CD14-positive monocyte (primary cell): ENCODE measurements at regions not wholly inside any gene's neighbourhood (a gene's known extent, or its start where the extent isn't known, plus 50 kb on each side); places are given as distances from the start of the nearest gene placed in this dataset.

Experiments
- DNase-seq, 3 donors: peaks; one replicate each; pipeline ENCODE4 v3.0.0-alpha.2; 2011 to 2022
- H2AFZ ChIP-seq: 2 replicates; pipeline ENCODE4 v1.6.0; 2012; ENCODE audit warnings: mild to moderate bottlenecking, low read depth, low read length, inconsistent platforms; ENCODE audit not compliant: insufficient read depth, poor library complexity, severe bottlenecking
- H3K27ac ChIP-seq, 2 donors: 1 replicate in 1 of 2; 2 replicates in 1 of 2; pipeline ENCODE4 v1.5.1; 2012 to 2013; ENCODE audit warnings: low read length in 2 of 2, control low read depth in 1 of 2, inconsistent platforms in 1 of 2, low read depth in 1 of 2, mild to moderate bottlenecking in 1 of 2
- H3K27me3 ChIP-seq, 2 donors: one replicate each; pipeline versions ENCODE4 v1.6.0 to v1.6.1; 2011 to 2013; ENCODE audit warnings: low read length in 2 of 2; ENCODE audit not compliant: control insufficient read depth in 2 of 2, insufficient read depth in 2 of 2
- H3K36me3 ChIP-seq, 2 donors: replicated peaks in 1 of 2; 1 replicate in 1 of 2; 2 replicates in 1 of 2; pipeline versions ENCODE4 v1.5.1 to v1.6.1; 2012 to 2013; ENCODE audit warnings: low read length in 2 of 2, control low read depth in 1 of 2, inconsistent platforms in 1 of 2, mild to moderate bottlenecking in 1 of 2; ENCODE audit not compliant: insufficient read depth in 2 of 2, control insufficient read depth in 1 of 2
- H3K4me1 ChIP-seq, 2 donors: 1 replicate in 1 of 2; 2 replicates in 1 of 2; pipeline versions ENCODE4 v1.5.1 to v1.6.1; 2012 to 2013; ENCODE audit warnings: low read length in 2 of 2, control low read depth in 1 of 2, inconsistent platforms in 1 of 2, mild to moderate bottlenecking in 1 of 2, moderate library complexity in 1 of 2; ENCODE audit not compliant: insufficient read depth in 2 of 2, control insufficient read depth in 1 of 2
- H3K4me2 ChIP-seq: replicated peaks from 2 replicates; pipeline ENCODE3; 2012; ENCODE audit warnings: low read length, moderate library complexity, mild to moderate bottlenecking; ENCODE audit not compliant: poor library complexity, severe bottlenecking; ENCODE audit errors: extremely low read depth
- H3K4me3 ChIP-seq, 3 experiments: fragments of 200-600 bp in 1 of 3; sonication (generic) in 1 of 3; replicated peaks in 1 of 3; 1 replicate in 2 of 3; 2 replicates in 1 of 3; pipeline ENCODE4 v1.5.1; 2011 to 2013; ENCODE audit warnings: low read length in 3 of 3, mild to moderate bottlenecking in 3 of 3, control low read depth in 2 of 3, low read depth in 2 of 3, inconsistent platforms in 1 of 3, moderate library complexity in 1 of 3
- H3K79me2 ChIP-seq: 2 replicates; pipeline ENCODE4 v1.6.0; 2012; ENCODE audit warnings: mild to moderate bottlenecking, control low read depth, inconsistent platforms, low read length, moderate library complexity; ENCODE audit not compliant: insufficient read depth
- H3K9ac ChIP-seq: 2 replicates; pipeline ENCODE4 v1.6.0; 2017; ENCODE audit warnings: low read length, mild to moderate bottlenecking; ENCODE audit not compliant: insufficient read depth, poor library complexity, severe bottlenecking
- H3K9me3 ChIP-seq, 2 donors: replicated peaks in 1 of 2; 1 replicate in 1 of 2; 2 replicates in 1 of 2; pipeline versions ENCODE4 v1.5.1 to v1.6.1; 2012 to 2013; ENCODE audit warnings: low read length in 2 of 2, control low read depth in 1 of 2; ENCODE audit not compliant: control insufficient read depth in 1 of 2, insufficient read depth in 1 of 2
- H4K20me1 ChIP-seq: 2 replicates; pipeline ENCODE4 v1.6.0; 2012; ENCODE audit warnings: mild to moderate bottlenecking, low read length, control low read depth, moderate library complexity; ENCODE audit not compliant: insufficient read depth
- H3K27ac Mint-ChIP-seq, 7 donors: one replicate each; pipeline ENCODE4 v1.8.0; 2020; ENCODE audit warnings: mild to moderate bottlenecking in 7 of 7, mixed read lengths in 7 of 7, moderate library complexity in 6 of 7, inconsistent platforms in 2 of 7
- H3K27me3 Mint-ChIP-seq, 3 donors: one replicate each; pipeline ENCODE4 v1.8.0; 2021 to 2022; ENCODE audit warnings: low read depth in 3 of 3, mild to moderate bottlenecking in 3 of 3, mixed read lengths in 3 of 3, moderate library complexity in 3 of 3, inconsistent platforms in 1 of 3
- H3K36me3 Mint-ChIP-seq, 2 donors: one replicate each; pipeline ENCODE4 v1.8.0; 2020; ENCODE audit warnings: mixed read lengths in 2 of 2, inconsistent platforms in 1 of 2, mild to moderate bottlenecking in 1 of 2
- H3K4me1 Mint-ChIP-seq: one replicate; pipeline ENCODE4 v1.8.0; 2020; ENCODE audit warnings: mild to moderate bottlenecking, mixed read lengths
- H3K4me3 Mint-ChIP-seq, 2 donors: one replicate each; pipeline ENCODE4 v1.8.0; 2020; ENCODE audit warnings: mild to moderate bottlenecking in 2 of 2, mixed read lengths in 2 of 2, moderate library complexity in 1 of 2
- H3K9me3 Mint-ChIP-seq, 7 donors: one replicate each; pipeline ENCODE4 v1.8.0; 2020 to 2022; ENCODE audit warnings: mixed read lengths in 7 of 7, mild to moderate bottlenecking in 6 of 7, moderate library complexity in 6 of 7, inconsistent platforms in 2 of 7
- WGBS: methylation state at CpG from one replicate; pipeline ENCODE4 v1.1.5; 2013; ENCODE audit warnings: missing lambda C conversion rate; ENCODE audit not compliant: insufficient coverage; 5-methylcytosine and 5-hydroxymethylcytosine counted together
- intact Hi-C, 2 donors: fragments of 100-400 bp; cut with micrococcal nuclease; formaldehyde crosslinking; loops; one replicate each; pipeline versions ENCODE4 v1.15.0 to v1.15.1; 2023
- TF ChIP-seq, protein P1 (sequence below): fragments of 200-600 bp; IDR thresholded peaks from one replicate; pipeline ENCODE4 v1.8.0; 2022; ENCODE audit warnings: antibody characterized with exemption, mild to moderate bottlenecking

DNA sequence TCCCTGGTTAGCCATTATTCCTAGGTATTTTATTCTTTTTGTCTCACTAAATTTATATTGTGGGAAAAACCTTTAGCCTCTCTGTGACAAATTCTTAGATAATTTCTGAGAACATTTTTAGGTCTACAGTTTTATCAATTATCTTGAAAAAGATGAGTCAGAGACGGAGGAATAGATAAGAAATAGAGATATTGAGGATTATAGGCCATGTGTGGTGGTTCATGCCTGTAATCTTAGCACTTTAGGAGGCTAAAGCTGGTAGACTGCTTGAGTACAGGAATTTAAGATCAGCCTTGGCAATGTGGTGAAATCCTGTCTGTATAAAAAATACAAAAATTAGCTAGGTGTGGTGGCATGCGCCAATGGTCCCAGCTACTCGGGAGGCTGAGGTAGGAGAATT is 960.2 kb downstream of the SQOR start:
- no peaks in the 10 kb centered on the region for H3K36me3 ChIP-seq
- no peaks in the 10 kb centered on the region for H3K27me3 Mint-ChIP-seq
- H3K4me2 ChIP-seq: no peak overlapping the region
- TF ChIP-seq, protein P1, sequence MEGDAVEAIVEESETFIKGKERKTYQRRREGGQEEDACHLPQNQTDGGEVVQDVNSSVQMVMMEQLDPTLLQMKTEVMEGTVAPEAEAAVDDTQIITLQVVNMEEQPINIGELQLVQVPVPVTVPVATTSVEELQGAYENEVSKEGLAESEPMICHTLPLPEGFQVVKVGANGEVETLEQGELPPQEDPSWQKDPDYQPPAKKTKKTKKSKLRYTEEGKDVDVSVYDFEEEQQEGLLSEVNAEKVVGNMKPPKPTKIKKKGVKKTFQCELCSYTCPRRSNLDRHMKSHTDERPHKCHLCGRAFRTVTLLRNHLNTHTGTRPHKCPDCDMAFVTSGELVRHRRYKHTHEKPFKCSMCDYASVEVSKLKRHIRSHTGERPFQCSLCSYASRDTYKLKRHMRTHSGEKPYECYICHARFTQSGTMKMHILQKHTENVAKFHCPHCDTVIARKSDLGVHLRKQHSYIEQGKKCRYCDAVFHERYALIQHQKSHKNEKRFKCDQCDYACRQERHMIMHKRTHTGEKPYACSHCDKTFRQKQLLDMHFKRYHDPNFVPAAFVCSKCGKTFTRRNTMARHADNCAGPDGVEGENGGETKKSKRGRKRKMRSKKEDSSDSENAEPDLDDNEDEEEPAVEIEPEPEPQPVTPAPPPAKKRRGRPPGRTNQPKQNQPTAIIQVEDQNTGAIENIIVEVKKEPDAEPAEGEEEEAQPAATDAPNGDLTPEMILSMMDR: no peak
- H3K4me1 ChIP-seq: no peaks in the 10 kb centered on the region
- H3K27ac ChIP-seq: no peak overlapping the region
- peak overlapping the region in 2 of 7 donors; percentile 19 to 40 for H3K27ac Mint-ChIP-seq
- peaks cover 3 to 22% of the 10 kb centered on the region in 2 donors for H3K9me3 ChIP-seq
- no peak for DNase-seq
- intact Hi-C loops: no loop called here
- 100% methylated on average over 1 of the region's 3 CpGs for WGBS
- H3K4me3 ChIP-seq: no peak overlapping the region
- no peaks in the 10 kb centered on the region for H4K20me1 ChIP-seq
- H3K4me1 Mint-ChIP-seq: no peaks in the 10 kb centered on the region
- no peak overlapping the region for H3K9ac ChIP-seq
- no peaks in the 10 kb centered on the region for H3K27me3 ChIP-seq
- peaks cover 0 to 10% (median 3%) of the 10 kb centered on the region in 7 donors for H3K9me3 Mint-ChIP-seq
- no peak overlapping the region for H2AFZ ChIP-seq
- no peak overlapping the region for H3K4me3 Mint-ChIP-seq
- no peaks in the 10 kb centered on the region for H3K79me2 ChIP-seq
- H3K36me3 Mint-ChIP-seq: no peaks in the 10 kb centered on the region

DNA sequence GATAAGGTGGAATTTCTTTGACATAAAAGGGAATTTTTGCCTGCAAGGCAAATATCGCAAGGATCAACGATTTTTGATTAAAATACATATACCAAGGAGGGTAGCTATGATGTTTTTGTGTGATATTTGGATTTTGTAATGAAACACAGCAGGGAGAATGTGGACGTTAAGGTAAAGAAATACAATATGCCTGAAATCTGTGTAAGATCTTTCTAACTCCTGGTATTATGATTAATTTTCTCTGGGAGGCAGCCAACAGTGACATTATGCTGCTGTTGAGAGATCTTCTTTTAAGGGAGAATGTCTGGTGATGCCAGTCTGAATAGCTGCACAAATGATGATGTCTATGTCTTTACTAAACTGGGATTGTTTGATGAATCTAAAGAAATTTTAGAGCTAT is 972.2 kb downstream of the SQOR start:
- Mint-ChIP-seq H3K9me3 (peaks cover 0 to 7% (median 2%) of the 10 kb centered on the region in 7 donors), H3K36me3 (no peaks in the 10 kb centered on the region), H3K27me3 (no peaks in the 10 kb centered on the region), H3K4me3 (no peak overlapping the region), H3K4me1 (no peaks in the 10 kb centered on the region), H3K27ac (no peak overlapping the region)
- H3K4me3 ChIP-seq: no peak overlapping the region
- TF ChIP-seq, protein P1: no peak
- H3K27me3 ChIP-seq: no peaks in the 10 kb centered on the region
- H3K36me3 ChIP-seq: no peaks in the 10 kb centered on the region
- WGBS: no CpG with 5 or more reads among the region's 3 CpGs
- no peak for DNase-seq
- no peaks in the 10 kb centered on the region for H4K20me1 ChIP-seq
- H3K9me3 ChIP-seq: no peaks in the 10 kb centered on the region
- no peak overlapping the region for H3K9ac ChIP-seq
- intact Hi-C loops: no loop called here
- H2AFZ ChIP-seq: no peak overlapping the region
- no peaks in the 10 kb centered on the region for H3K4me1 ChIP-seq
- no peak overlapping the region for H3K4me2 ChIP-seq
- no peak overlapping the region for H3K27ac ChIP-seq
- no peaks in the 10 kb centered on the region for H3K79me2 ChIP-seq
